ENCODE measurements at regions not wholly inside any gene's neighbourhood (a gene's known extent, or its start where the extent isn't known, plus 50 kb on each side); places are given as distances from the start of the nearest gene placed in this dataset.

DNA sequence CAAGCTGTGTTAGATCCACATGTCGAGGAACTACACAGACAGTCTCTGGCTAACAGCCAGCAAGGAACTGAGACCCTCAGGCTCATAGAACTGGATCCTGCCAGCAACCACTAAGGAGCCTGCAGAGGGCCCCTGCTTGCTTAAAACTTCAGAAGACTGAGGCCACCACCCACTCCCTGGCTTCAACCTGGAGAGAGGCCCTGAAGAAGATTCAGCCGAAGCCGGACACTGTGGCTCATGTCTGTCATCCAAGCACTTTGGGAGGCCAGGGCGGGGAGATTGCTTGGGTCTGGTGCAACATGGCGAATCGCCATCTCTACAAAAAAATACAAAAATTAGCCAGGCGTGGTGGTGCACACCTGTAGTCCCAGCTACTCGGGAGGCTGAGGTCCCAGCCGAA, 92.6 kb upstream of the TMPRSS2 start:
- no peaks in the 10 kb centered on the region for H4K20me1 ChIP-seq (ENCODE audit: control insufficient read depth, insufficient read depth, low read depth, low read length)
- no peaks in the 10 kb centered on the region for H3K36me3 ChIP-seq (ENCODE audit: control insufficient read depth, low read length)
- H3F3A ChIP-seq (ENCODE audit: control insufficient read depth, insufficient read depth) = no peaks in the 10 kb centered on the region
- H3K27ac ChIP-seq (ENCODE audit: low read depth, low read length) = no peak overlapping the region
- H3K9me3 ChIP-seq (ENCODE audit: control insufficient read depth, insufficient read depth, low read length) = no peaks in the 10 kb centered on the region
- no peaks in the 10 kb centered on the region for H3K79me2 ChIP-seq (ENCODE audit: control insufficient read depth, low read length)
- no peaks in the 10 kb centered on the region for H3K9me2 ChIP-seq (replicated peaks; ENCODE audit: control insufficient read depth, low read length)
- no peak for TF ChIP-seq EZH2phosphoT487 (IDR thresholded peaks at IDR 0.05; ENCODE audit: borderline replicate concordance, low read length)
- TF ChIP-seq, protein P1, sequence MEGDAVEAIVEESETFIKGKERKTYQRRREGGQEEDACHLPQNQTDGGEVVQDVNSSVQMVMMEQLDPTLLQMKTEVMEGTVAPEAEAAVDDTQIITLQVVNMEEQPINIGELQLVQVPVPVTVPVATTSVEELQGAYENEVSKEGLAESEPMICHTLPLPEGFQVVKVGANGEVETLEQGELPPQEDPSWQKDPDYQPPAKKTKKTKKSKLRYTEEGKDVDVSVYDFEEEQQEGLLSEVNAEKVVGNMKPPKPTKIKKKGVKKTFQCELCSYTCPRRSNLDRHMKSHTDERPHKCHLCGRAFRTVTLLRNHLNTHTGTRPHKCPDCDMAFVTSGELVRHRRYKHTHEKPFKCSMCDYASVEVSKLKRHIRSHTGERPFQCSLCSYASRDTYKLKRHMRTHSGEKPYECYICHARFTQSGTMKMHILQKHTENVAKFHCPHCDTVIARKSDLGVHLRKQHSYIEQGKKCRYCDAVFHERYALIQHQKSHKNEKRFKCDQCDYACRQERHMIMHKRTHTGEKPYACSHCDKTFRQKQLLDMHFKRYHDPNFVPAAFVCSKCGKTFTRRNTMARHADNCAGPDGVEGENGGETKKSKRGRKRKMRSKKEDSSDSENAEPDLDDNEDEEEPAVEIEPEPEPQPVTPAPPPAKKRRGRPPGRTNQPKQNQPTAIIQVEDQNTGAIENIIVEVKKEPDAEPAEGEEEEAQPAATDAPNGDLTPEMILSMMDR (IDR thresholded peaks at IDR 0.05; ENCODE audit: low read depth, low read length, poor library complexity, severe bottlenecking) = no peak
- H3K4me3 ChIP-seq (ENCODE audit: low read length) = no peak overlapping the region
- H3K27me3 ChIP-seq (ENCODE audit: control insufficient read depth, low read length) = no peaks in the 10 kb centered on the region
- H3K4me2 ChIP-seq (ENCODE audit: low read length) = no peak overlapping the region
- no peaks in the 10 kb centered on the region for H3K4me1 ChIP-seq (ENCODE audit: control insufficient read depth, low read length)

DNA sequence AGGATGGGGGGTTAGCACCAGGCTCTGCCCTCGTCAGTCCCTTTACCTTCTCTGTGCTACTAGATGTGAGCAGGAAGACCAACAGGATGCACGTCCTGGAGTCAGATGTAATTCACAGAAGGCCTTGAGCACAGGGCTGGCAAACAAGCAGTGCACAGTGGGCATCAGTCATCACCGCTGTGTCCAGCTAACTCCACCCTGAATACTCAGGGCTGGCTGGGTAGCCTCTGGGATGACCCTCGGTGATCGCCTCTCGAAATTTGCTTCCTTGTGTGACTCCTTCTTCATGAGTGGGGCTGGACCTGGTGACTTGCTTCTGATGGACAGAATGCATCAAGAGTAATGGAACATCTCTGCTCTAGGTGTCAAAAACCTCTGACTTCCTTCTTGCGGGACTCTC, 92.2 kb upstream of the TMPRSS2 start:
- Histone ChIP-seq H3K4me2 (ENCODE audit: low read length) (no peak overlapping the region), H3K9me2 (replicated peaks; ENCODE audit: control insufficient read depth, low read length) (no peaks in the 10 kb centered on the region), H3K27me3 (ENCODE audit: control insufficient read depth, low read length) (no peaks in the 10 kb centered on the region), H4K20me1 (ENCODE audit: control insufficient read depth, insufficient read depth, low read depth, low read length) (no peaks in the 10 kb centered on the region), H3K4me1 (ENCODE audit: control insufficient read depth, low read length) (no peaks in the 10 kb centered on the region), H3K9me3 (ENCODE audit: control insufficient read depth, insufficient read depth, low read length) (no peaks in the 10 kb centered on the region), H3K36me3 (ENCODE audit: control insufficient read depth, low read length) (no peaks in the 10 kb centered on the region), H3F3A (ENCODE audit: control insufficient read depth, insufficient read depth) (no peaks in the 10 kb centered on the region), H3K27ac (ENCODE audit: low read depth, low read length) (no peak overlapping the region), H3K4me3 (ENCODE audit: low read length) (no peak overlapping the region), H3K79me2 (ENCODE audit: control insufficient read depth, low read length) (no peaks in the 10 kb centered on the region)
- no peak for TF ChIP-seq EZH2phosphoT487 (IDR thresholded peaks at IDR 0.05; ENCODE audit: borderline replicate concordance, low read length)
- TF ChIP-seq, protein P1 (IDR thresholded peaks at IDR 0.05; ENCODE audit: low read depth, low read length, poor library complexity, severe bottlenecking) = no peak

GRCh38 chr21:41598561-41599431, 90.8 kb upstream of the TMPRSS2 start:
- Histone ChIP-seq H4K20me1 (ENCODE audit: control insufficient read depth, insufficient read depth, low read depth, low read length) (no peaks in the 10 kb centered on the region), H3K36me3 (ENCODE audit: control insufficient read depth, low read length) (no peaks in the 10 kb centered on the region), H3K4me3 (ENCODE audit: low read length) (no peak overlapping the region), H3K4me2 (ENCODE audit: low read length) (no peak overlapping the region), H3K27ac (ENCODE audit: low read depth, low read length) (no peak overlapping the region), H3K9me3 (ENCODE audit: control insufficient read depth, insufficient read depth, low read length) (no peaks in the 10 kb centered on the region), H3K4me1 (ENCODE audit: control insufficient read depth, low read length) (no peaks in the 10 kb centered on the region), H3K79me2 (ENCODE audit: control insufficient read depth, low read length) (no peaks in the 10 kb centered on the region), H3K9me2 (replicated peaks; ENCODE audit: control insufficient read depth, low read length) (no peaks in the 10 kb centered on the region), H3F3A (ENCODE audit: control insufficient read depth, insufficient read depth) (no peaks in the 10 kb centered on the region), H3K27me3 (ENCODE audit: control insufficient read depth, low read length) (no peaks in the 10 kb centered on the region; the same call in none of the 2 replicates)
- no peak for TF ChIP-seq EZH2phosphoT487 (IDR thresholded peaks at IDR 0.05; ENCODE audit: borderline replicate concordance, low read length)
- TF ChIP-seq, protein P1 (IDR thresholded peaks at IDR 0.05; ENCODE audit: low read depth, low read length, poor library complexity, severe bottlenecking) = no peak
